ENCODE measurements at regions not wholly inside any gene's neighbourhood (a gene's known extent, or its start where the extent isn't known, plus 50 kb on each side); places are given as distances from the start of the nearest gene placed in this dataset.

GRCh38 chr16:62391134-62391533, 354.9 kb upstream of the CDH8 start:
- TF ChIP-seq CTCF (optimal IDR thresholded peaks at IDR 0.05 in 1 of 3, IDR thresholded peaks at IDR 0.05 in 1 of 3, conservative IDR thresholded peaks at IDR 0.05 in 1 of 3; ENCODE audit: extremely low read depth in 1 of 3, insufficient read depth in 2 of 3, low read length in 3 of 3) (no peak), EZH2 (IDR thresholded peaks at IDR 0.05; ENCODE audit: low read length) (no peak)

Measured in keratinocyte (primary cell).